ENCODE measurements at regions not wholly inside any gene's neighbourhood (a gene's known extent, or its start where the extent isn't known, plus 50 kb on each side); places are given as distances from the start of the nearest gene placed in this dataset.

GRCh38 chr6:19602434-19603013, 234.6 kb upstream of the ID4 start:
- Histone ChIP-seq H3K79me2 (ENCODE audit: control insufficient read depth in 1 of 2, insufficient read depth in 2 of 2, low read length in 2 of 2) (no peaks in the 10 kb centered on the region), H3K18ac (ENCODE audit: extremely low read depth, low read length) (no peak overlapping the region), H3K23me2 (ENCODE audit: low read depth, low read length) (no peaks in the 10 kb centered on the region), H2BK120ac (replicated peaks; ENCODE audit: low read depth, low read length) (no peak overlapping the region), H3K79me1 (ENCODE audit: low read depth, low read length) (no peaks in the 10 kb centered on the region), H3K14ac (ENCODE audit: insufficient read length) (no peak overlapping the region), H2AFZ (ENCODE audit: low read length) (0 out of 2 replicates have a peak overlapping the region, but pooled peaks have one; percentile 9), H2BK5ac (ENCODE audit: low read depth, low read length) (no peak overlapping the region), H3K27ac (ENCODE audit: low read depth, low read length) (no peak overlapping the region), H2BK12ac (ENCODE audit: low read depth, low read length) (no peak overlapping the region), H3K9ac (replicated peaks in 1 of 4; ENCODE audit: extremely low read depth in 1 of 4, low read depth in 3 of 4, low read length in 3 of 4) (no peak overlapping the region), H3K4me2 (ENCODE audit: insufficient read depth in 1 of 2, low read depth in 2 of 2, low read length in 2 of 2) (no peak overlapping the region), H3K4me1 (replicated peaks in 1 of 4; ENCODE audit: control insufficient read depth in 3 of 4, insufficient read depth in 4 of 4, low read length in 3 of 4) (no peaks in the 10 kb centered on the region), H2AK5ac (ENCODE audit: low read depth, low read length) (no peak overlapping the region), H2BK15ac (ENCODE audit: low read length) (no peak overlapping the region), H3K27me3 (replicated peaks in 1 of 4; ENCODE audit: control insufficient read depth in 3 of 4, extremely low read depth in 1 of 4, insufficient read depth in 3 of 4, low read length in 3 of 4) (no peaks in the 10 kb centered on the region), H3K23ac (ENCODE audit: insufficient read length) (no peak overlapping the region), H3K9me3 (ENCODE audit: insufficient read depth in 2 of 2, low read depth in 1 of 2, low read length in 1 of 2) (no peaks in the 10 kb centered on the region), H4K91ac (replicated peaks; ENCODE audit: insufficient read length, low read length) (no peak overlapping the region), H4K8ac (ENCODE audit: extremely low read depth, insufficient read depth, low read length) (no peak overlapping the region), H3K4me3 (ENCODE audit: extremely low read depth in 1 of 4, insufficient read depth in 2 of 4, low read depth in 3 of 4, low read length in 4 of 4) (no peak overlapping the region), H3K56ac (replicated peaks; ENCODE audit: insufficient read length, low read depth, low read length) (no peak overlapping the region), H2BK20ac (ENCODE audit: low read length) (no peak overlapping the region), H3K36me3 (ENCODE audit: control insufficient read depth in 2 of 4, insufficient read depth in 4 of 4, low read length in 3 of 4) (no peaks in the 10 kb centered on the region), H4K20me1 (replicated peaks in 1 of 2; ENCODE audit: control insufficient read depth in 1 of 2, insufficient read depth in 2 of 2, low read length in 2 of 2) (no peaks in the 10 kb centered on the region), H3K4ac (replicated peaks; ENCODE audit: insufficient read length, low read depth, low read length) (no peak overlapping the region), H4K5ac (ENCODE audit: insufficient read length, low read depth, low read length) (no peak overlapping the region)
- POLR2A ChIA-PET (ENCODE audit: partially characterized antibody), result no interaction called here
- WGBS, 2 experiments (ENCODE audit: extremely low coverage in 1 of 2, insufficient coverage in 1 of 2, insufficient read length in 1 of 2, insufficient replicate concordance in 2 of 2, low coverage in 1 of 2, low lambda C conversion rate in 2 of 2, missing lambda C conversion rate in 1 of 2), result 81% methylated on average over 2 of the region's 2 CpGs; no CpG with 5 or more reads in 1 of the 2 experiments
- FAIRE-seq (no peak), DNase-seq (ENCODE audit: low read depth in 1 of 2, low spot score in 2 of 2) (no peak)
- CTCF ChIA-PET (ENCODE audit: partially characterized antibody), result no interaction called here
- TF ChIP-seq JUND (IDR thresholded peaks at IDR 0.05; ENCODE audit: low read length), result no peak
- TF ChIP-seq BCL11A (IDR thresholded peaks at IDR 0.05; ENCODE audit: low read depth in 2 of 2, low read length in 2 of 2), result no peak
- no peak for TF ChIP-seq SUZ12 (IDR thresholded peaks at IDR 0.05; ENCODE audit: low read length)
- TF ChIP-seq GTF2F1 (IDR thresholded peaks at IDR 0.05; ENCODE audit: borderline replicate concordance, low read depth, low read length), result no peak

Measured in H1 (cell line).